IPS-20b (cell line): ENCODE measurements at regions not wholly inside any gene's neighbourhood (a gene's known extent, or its start where the extent isn't known, plus 50 kb on each side); places are given as distances from the start of the nearest gene placed in this dataset.

ENCODE experiments used
- H3K27ac ChIP-seq: one replicate; pipeline ENCODE4 v1.5.1; 2013; ENCODE audit warnings: low read length
- H3K27me3 ChIP-seq: 2 replicates; pipeline ENCODE4 v1.6.1; 2013; ENCODE audit warnings: mild to moderate bottlenecking, low read length, inconsistent platforms; ENCODE audit not compliant: insufficient read depth
- H3K36me3 ChIP-seq: 2 replicates; pipeline ENCODE4 v1.6.1; 2013; ENCODE audit warnings: low read depth, mild to moderate bottlenecking, inconsistent platforms, low read length, moderate library complexity; ENCODE audit not compliant: insufficient read depth
- H3K4me1 ChIP-seq: 2 replicates; pipeline ENCODE4 v1.6.1; 2013; ENCODE audit warnings: mild to moderate bottlenecking, control low read depth, inconsistent platforms, low read length, moderate library complexity; ENCODE audit not compliant: insufficient read depth
- H3K4me3 ChIP-seq: 2 replicates; pipeline ENCODE4 v1.5.1; 2013; ENCODE audit warnings: mild to moderate bottlenecking, low read length, inconsistent platforms
- H3K9ac ChIP-seq: 2 replicates; pipeline ENCODE4 v1.6.1; 2013; ENCODE audit warnings: low read depth, mild to moderate bottlenecking, inconsistent platforms, low read length, moderate library complexity
- H3K9me3 ChIP-seq: 2 replicates; pipeline ENCODE4 v1.6.1; 2013; ENCODE audit warnings: mild to moderate bottlenecking, low read depth, low read length, inconsistent platforms; ENCODE audit not compliant: insufficient read depth

DNA sequence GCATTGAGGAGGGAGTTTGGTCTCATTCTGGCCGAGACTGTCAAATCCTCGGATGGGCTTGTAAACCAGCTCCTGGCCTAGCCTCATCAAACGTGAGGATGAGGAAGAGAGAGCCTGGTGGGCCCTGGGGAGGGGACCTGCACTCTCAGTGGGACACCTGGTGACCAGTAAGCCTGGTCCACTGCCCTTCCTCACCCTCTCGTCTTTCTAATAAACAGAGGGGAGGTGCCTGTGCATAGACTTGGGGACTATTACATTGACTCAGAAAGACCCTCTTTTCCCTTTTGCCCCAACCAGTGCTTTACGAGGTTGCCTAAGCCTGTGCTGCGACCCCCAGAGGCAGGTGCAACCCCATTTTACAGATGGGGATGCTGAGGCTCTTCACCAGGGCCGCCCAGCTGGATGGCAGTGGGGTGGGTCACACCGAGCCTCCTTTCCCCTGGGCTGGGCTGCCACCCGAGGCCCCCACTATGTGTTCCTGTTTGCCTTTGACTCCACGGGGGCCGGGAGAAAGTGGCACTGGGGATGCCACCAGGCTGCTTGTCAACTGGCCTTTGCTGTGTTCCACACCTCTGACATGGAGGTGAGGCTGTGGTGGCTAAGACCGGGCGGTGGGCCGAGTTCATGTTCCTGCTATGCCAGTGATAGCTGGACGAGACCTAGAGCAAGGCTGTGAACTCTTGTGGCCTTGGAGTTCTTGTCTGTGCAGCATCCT is 85.9 kb downstream of the GLI2 start:
- Histone ChIP-seq H3K9me3 (no peaks in the 10 kb centered on the region), H3K27me3 (no peaks in the 10 kb centered on the region), H3K27ac (no peak overlapping the region), H3K9ac (no peak overlapping the region), H3K36me3 (0 out of 2 replicates have a peak, but pooled peaks cover 3% of the 10 kb centered on the region), H3K4me3 (no peak overlapping the region), H3K4me1 (peaks cover 33% of the 10 kb centered on the region)

DNA sequence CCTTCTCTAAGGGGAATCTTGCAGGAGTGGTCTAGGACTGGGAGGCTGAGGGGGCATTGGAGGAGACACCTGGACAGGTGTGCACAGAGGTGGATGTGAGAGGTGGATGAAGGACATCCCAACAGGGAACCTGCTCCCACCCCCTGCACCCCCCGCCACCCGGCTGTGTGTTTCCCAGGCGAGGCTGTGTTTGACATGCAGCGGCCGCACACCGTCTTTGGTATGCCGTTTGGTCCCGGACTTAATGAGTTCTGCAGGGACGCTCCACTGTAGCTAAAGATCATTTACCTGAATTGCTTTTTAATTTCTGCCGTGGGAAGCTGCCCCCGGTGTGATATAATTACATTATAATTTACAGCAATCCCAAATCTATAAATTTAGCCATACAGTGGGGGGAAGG is 87.3 kb downstream of the GLI2 start:
- Histone ChIP-seq H3K36me3 (0 out of 2 replicates have a peak, but pooled peaks cover 3% of the 10 kb centered on the region), H3K9me3 (no peaks in the 10 kb centered on the region), H3K27me3 (no peaks in the 10 kb centered on the region), H3K4me3 (no peak overlapping the region), H3K27ac (no peak overlapping the region), H3K4me1 (peaks cover 33% of the 10 kb centered on the region), H3K9ac (no peak overlapping the region)

DNA sequence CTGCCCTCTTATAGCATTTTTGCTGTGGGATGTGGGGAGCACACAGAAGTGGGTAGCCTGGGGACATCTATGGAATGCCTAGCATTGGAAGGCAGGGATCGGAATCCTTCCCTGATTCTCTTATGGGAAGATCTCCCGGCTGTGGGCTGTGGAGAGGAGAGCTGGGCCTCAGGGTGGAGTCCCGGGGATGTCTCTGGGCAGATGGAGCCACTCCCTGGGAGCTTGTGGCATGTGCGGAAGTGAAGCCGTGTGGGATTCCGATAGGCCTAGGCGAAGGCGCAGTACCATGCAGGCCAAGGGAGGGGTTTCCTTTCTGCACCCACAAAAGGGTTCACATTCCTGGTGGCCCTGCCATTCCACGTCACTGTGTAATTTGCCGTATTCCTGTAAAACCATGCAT is 87.9 kb downstream of the GLI2 start:
- H3K4me1 ChIP-seq: peaks cover 33% of the 10 kb centered on the region
- H3K27me3 ChIP-seq: no peaks in the 10 kb centered on the region
- no peak overlapping the region for H3K27ac ChIP-seq
- no peak overlapping the region for H3K9ac ChIP-seq
- H3K9me3 ChIP-seq: no peaks in the 10 kb centered on the region
- H3K4me3 ChIP-seq: no peak overlapping the region
- 0 out of 2 replicates have a peak, but pooled peaks cover 3% of the 10 kb centered on the region for H3K36me3 ChIP-seq

DNA sequence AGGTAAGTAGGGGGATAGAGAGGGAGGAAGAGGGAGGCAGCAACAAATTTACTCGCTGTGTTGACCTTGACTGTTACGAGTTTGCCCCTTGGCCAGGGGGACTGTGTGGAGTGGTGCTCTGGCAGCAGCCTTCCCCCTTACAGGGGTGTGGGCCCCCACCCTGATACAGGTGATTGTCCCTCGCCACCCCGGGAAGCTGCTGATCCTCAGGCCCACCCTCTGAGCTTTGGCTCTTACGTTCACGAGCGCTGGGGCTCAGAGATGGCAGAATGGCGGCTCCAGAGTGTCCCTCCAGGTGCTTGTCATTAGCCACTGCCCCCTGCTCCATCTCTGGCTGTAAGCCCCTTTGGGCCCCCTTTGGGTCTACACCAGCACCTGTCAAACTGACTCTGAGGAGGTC is 88.6 kb downstream of the GLI2 start:
- Histone ChIP-seq H3K36me3 (peaks cover 6% of the 10 kb centered on the region; the same call in 1 of the 2 replicates), H3K27ac (no peak overlapping the region), H3K27me3 (no peaks in the 10 kb centered on the region), H3K9ac (no peak overlapping the region), H3K9me3 (no peaks in the 10 kb centered on the region), H3K4me3 (no peak overlapping the region), H3K4me1 (peaks cover 33% of the 10 kb centered on the region)

DNA sequence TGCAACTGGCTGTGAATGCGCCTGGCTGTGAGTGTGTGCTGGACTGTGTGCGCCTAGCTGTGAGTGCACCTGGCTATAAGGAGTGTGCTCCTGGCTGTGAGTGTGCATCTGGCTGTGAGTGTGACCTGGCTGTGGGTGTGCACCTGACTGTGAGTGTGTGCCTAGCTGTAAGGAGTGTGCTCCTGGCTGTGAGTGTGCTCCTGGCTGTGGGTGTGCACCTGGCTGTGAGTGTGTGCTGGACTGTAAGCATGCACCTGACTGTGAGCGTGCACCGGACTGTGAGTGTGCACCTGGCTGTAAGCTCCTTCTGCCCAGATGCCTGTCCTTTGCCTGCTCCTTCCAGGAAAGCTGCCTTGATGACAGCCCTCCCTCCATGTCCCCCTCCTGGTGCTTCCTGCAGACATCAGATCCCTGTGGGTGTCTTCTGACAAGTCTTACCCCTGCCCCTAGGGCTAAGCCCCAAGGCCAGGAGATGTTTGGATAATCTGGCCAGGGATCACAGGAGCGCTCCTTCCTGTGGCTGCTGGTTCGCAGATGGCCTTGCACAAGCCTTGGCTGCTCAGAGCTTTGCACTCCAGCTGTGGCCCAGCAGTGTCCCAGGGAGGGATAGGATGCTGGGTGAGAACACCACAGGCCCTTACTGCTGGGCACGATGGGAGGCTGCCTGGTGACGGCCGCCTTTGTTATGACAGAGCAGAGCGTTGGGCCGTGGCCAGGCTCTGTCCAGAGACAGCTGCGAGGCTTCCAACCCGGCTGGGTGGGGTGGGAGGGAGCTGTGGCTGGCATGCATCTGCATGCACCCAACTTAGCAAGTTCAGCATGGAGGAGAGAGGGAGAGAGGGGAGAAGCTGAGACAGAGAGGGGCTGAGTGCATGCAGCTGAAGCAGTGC is 89.9 kb downstream of the GLI2 start:
- H3K9ac ChIP-seq: no peak overlapping the region
- no peak overlapping the region for H3K27ac ChIP-seq
- H3K27me3 ChIP-seq: no peaks in the 10 kb centered on the region
- peaks cover 25% of the 10 kb centered on the region for H3K4me1 ChIP-seq
- no peaks in the 10 kb centered on the region for H3K9me3 ChIP-seq
- H3K4me3 ChIP-seq: no peak overlapping the region
- peaks cover 8% of the 10 kb centered on the region; the same call in 1 of the 2 replicates for H3K36me3 ChIP-seq

DNA sequence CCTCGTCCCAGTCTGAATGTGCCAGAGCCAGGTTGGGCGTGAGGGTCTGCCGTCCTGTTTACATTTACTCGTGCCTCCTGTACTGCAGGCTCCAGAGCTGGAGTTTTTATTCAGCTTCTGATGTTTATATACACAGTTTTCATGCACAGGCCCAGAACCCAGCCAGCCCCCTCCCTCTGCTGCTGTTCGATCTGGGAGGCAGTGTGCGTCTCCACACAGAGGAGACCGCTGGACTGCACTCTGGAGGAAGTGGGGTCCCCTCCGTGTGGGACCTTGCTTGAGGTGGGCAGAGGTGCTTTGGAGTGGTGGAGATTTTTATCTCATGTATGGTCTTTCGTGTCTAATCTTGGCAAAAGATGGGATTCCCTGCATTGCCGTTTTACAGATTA is 90.6 kb downstream of the GLI2 start:
- H3K4me1 ChIP-seq: peaks cover 20% of the 10 kb centered on the region
- H3K9ac ChIP-seq: no peak overlapping the region
- H3K27ac ChIP-seq: no peak overlapping the region
- no peaks in the 10 kb centered on the region for H3K9me3 ChIP-seq
- H3K36me3 ChIP-seq: peaks cover 8% of the 10 kb centered on the region; the same call in 1 of the 2 replicates
- H3K27me3 ChIP-seq: no peaks in the 10 kb centered on the region
- no peak overlapping the region for H3K4me3 ChIP-seq

DNA sequence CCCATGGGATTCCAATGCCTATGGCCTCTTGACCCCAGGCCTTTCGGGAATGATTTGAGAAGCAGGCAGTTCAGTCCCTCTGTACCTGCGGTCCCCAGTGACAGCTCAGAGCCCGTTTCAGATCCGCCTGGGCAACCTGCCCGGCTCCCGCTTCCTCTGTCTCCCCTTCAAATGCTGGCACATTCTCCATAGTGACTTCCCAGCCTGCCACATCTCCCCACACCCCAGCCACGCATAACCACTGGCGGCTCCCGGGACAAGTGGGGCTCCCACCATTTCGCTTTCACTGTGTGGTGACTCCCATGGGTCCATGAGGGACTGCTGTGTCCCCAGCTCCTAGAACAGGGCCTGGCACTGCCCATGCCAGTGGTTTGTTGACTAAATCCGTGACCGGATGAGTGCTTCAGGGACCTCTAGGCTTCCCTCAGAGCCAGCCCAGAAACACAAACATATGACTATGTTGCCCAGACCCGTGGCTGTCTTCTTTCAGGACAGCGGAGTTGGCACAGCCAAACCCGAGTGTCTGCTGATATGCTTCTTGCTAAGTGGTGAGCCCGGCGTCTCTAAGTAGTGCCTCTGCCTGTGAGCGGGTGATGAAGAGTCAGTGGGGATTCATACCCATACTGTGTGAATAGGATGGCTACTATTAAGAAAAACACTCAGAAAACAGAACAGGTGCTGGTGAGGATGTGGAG is 91.2 kb downstream of the GLI2 start:
- peaks cover 8% of the 10 kb centered on the region; the same call in 1 of the 2 replicates for H3K36me3 ChIP-seq
- H3K4me1 ChIP-seq: peaks cover 19% of the 10 kb centered on the region
- H3K9ac ChIP-seq: no peak overlapping the region
- no peak overlapping the region for H3K27ac ChIP-seq
- no peaks in the 10 kb centered on the region for H3K27me3 ChIP-seq
- no peaks in the 10 kb centered on the region for H3K9me3 ChIP-seq
- H3K4me3 ChIP-seq: no peak overlapping the region

DNA sequence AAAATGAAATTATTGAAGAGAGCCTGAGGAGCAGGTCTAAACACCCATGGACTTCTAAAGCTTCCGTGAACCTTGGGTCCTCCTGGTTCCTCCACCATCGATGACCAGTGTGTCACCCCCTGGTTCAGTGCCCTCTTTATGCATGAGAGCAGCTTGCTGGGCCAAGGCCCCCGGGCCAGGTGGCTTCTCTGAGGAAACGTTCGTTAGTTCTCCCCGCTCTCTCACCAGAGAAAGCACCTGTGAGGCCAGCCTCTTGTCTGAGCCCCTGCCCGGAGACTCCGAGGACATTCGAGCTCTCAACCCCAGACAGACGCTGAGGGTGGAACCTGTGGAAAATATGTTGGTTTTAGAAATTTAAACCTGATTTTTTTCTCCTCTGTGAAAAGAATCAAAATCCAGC is 92.4 kb downstream of the GLI2 start:
- H3K9ac ChIP-seq: no peak overlapping the region
- H3K27me3 ChIP-seq: no peaks in the 10 kb centered on the region
- H3K9me3 ChIP-seq: no peaks in the 10 kb centered on the region
- H3K27ac ChIP-seq: no peak overlapping the region
- H3K4me3 ChIP-seq: no peak overlapping the region
- H3K36me3 ChIP-seq: peaks cover 8% of the 10 kb centered on the region; the same call in 1 of the 2 replicates
- peaks cover 13% of the 10 kb centered on the region for H3K4me1 ChIP-seq

DNA sequence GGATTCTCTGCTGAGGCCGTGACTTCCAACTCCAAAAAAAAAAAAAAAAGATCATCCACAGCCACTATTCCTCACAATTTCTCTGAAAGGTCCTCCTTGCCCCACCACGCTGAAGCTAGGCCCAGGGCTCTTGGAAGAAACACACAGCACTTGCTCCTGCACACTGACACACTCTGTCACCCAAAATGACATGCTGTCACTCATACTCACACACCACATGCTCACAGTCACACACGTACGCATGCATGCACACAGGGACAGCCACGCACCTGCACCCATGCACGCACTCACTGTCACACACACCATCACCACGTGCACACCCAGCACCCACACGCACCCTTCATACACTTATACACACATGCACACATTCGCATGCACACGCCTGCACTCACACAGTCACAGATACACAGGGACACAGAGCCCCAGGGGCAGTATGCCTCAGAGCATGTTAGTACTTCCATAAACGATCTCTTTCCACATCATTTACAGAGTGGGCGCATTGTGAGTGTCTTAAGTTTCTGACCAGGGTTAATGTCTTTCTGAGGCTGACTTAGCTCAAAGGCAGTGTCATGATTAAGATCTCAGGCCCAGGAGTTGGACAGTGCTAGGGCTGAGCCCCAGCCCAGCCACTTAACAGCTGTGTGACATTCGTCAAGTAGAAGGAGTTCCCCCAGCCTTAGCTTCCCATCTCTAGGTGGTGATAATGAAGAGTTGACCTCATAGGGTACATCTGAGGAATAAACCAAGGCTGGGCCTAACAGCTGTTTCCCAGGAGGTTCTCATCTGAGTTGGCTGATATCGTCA is 93.4 kb downstream of the GLI2 start:
- Histone ChIP-seq H3K4me3 (no peak overlapping the region), H3K27me3 (no peaks in the 10 kb centered on the region), H3K9me3 (no peaks in the 10 kb centered on the region), H3K36me3 (peaks cover 8% of the 10 kb centered on the region; the same call in 1 of the 2 replicates), H3K9ac (no peak overlapping the region), H3K27ac (no peak overlapping the region), H3K4me1 (peaks cover 13% of the 10 kb centered on the region)

DNA sequence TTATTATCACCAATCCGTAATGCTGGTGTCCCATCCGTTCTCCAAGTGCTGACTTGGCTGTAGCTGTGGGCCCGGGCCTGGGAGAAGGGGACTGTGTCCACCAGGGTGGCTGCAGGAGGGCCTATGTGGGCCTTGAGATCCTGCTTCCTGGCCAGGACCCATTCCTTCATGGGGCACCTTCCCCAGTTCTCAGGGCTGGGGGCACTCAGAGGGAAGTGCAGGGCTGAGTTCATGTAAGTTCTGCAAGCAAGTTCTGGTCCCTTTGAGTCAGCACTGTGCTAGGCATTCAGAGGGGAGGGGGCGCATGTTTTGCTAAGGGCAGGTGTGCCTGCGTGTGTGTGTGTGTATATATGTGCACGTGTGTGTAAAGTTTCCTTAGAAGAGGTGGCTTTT is 94.0 kb downstream of the GLI2 start:
- Histone ChIP-seq H3K9me3 (no peaks in the 10 kb centered on the region), H3K9ac (no peak overlapping the region), H3K4me3 (no peak overlapping the region), H3K27me3 (no peaks in the 10 kb centered on the region), H3K36me3 (peaks cover 8% of the 10 kb centered on the region; the same call in 1 of the 2 replicates), H3K27ac (no peak overlapping the region), H3K4me1 (peaks cover 14% of the 10 kb centered on the region)
